Mesendoderm (in vitro differentiated cells): ENCODE measurements at regions not wholly inside any gene's neighbourhood (a gene's known extent, or its start where the extent isn't known, plus 50 kb on each side); places are given as distances from the start of the nearest gene placed in this dataset.

Source experiments
- DNase-seq: peaks from one replicate; pipeline ENCODE4 v3.0.0; 2013
- H2AK5ac ChIP-seq: 2 replicates; pipeline ENCODE4 v1.6.1; 2013; ENCODE audit warnings: low read length, inconsistent platforms
- H2BK120ac ChIP-seq: 2 replicates; pipeline ENCODE4 v1.6.1; 2013; ENCODE audit warnings: low read depth, mild to moderate bottlenecking, low read length, moderate library complexity, mixed read lengths
- H2BK15ac ChIP-seq: replicated peaks from 2 replicates; pipeline ENCODE4 v1.6.1; 2013; ENCODE audit warnings: low read depth, mild to moderate bottlenecking, moderate library complexity
- H2BK5ac ChIP-seq: 2 replicates; pipeline ENCODE4 v1.6.1; 2013; ENCODE audit warnings: low read length, inconsistent platforms
- H3K18ac ChIP-seq: 2 replicates; pipeline ENCODE4 v1.6.1; 2013; ENCODE audit warnings: mild to moderate bottlenecking, low read length, mixed read lengths
- H3K23ac ChIP-seq: one replicate; pipeline ENCODE4 v1.6.1; 2013; ENCODE audit warnings: low read length
- H3K27ac ChIP-seq: 2 replicates; pipeline ENCODE4 v1.5.1; 2013; ENCODE audit warnings: low read depth, mild to moderate bottlenecking, inconsistent platforms, low read length, moderate library complexity
- H3K27me3 ChIP-seq: 2 replicates; pipeline ENCODE4 v1.6.1; 2013; ENCODE audit warnings: low read length, control low read depth, mild to moderate bottlenecking, inconsistent platforms; ENCODE audit not compliant: insufficient read depth, poor library complexity
- H3K36me3 ChIP-seq: 2 replicates; pipeline ENCODE4 v1.6.1; 2013; ENCODE audit warnings: low read length, inconsistent platforms; ENCODE audit not compliant: control insufficient read depth, insufficient read depth
- H3K4ac ChIP-seq: one replicate; pipeline ENCODE4 v1.6.1; 2013; ENCODE audit warnings: low read depth, mild to moderate bottlenecking, low read length, moderate library complexity
- H3K4me1 ChIP-seq: 2 replicates; pipeline ENCODE4 v1.6.1; 2013; ENCODE audit warnings: low read depth, low read length, inconsistent platforms; ENCODE audit not compliant: control insufficient read depth
- H3K4me2 ChIP-seq: 2 replicates; pipeline ENCODE4 v1.6.1; 2013; ENCODE audit warnings: low read length
- H3K4me3 ChIP-seq: 2 replicates; pipeline ENCODE4 v1.5.1; 2013; ENCODE audit warnings: mild to moderate bottlenecking, low read length
- H3K56ac ChIP-seq: one replicate; pipeline ENCODE4 v1.6.1; 2013; ENCODE audit warnings: low read length
- H3K79me1 ChIP-seq: 2 replicates; pipeline ENCODE4 v1.6.1; 2013; ENCODE audit warnings: low read length, inconsistent platforms
- H3K79me2 ChIP-seq: 2 replicates; pipeline ENCODE4 v1.6.1; 2013; ENCODE audit warnings: mild to moderate bottlenecking, low read length; ENCODE audit not compliant: control insufficient read depth, insufficient read depth
- H3K9ac ChIP-seq: 2 replicates; pipeline ENCODE4 v1.6.1; 2013; ENCODE audit warnings: low read length, inconsistent platforms
- H4K5ac ChIP-seq: one replicate; pipeline ENCODE4 v1.6.1; 2013; ENCODE audit warnings: low read length
- H4K8ac ChIP-seq: one replicate; pipeline ENCODE4 v1.6.1; 2013; ENCODE audit warnings: low read depth, mild to moderate bottlenecking, control low read depth, low read length, moderate library complexity
- WGBS: extraction: QIAGEN DNeasy Blood & Tissue Kit; methylation state at CpG from one replicate; pipeline ENCODE4 v1.1.7; 2013; ENCODE audit warnings: low lambda C conversion rate, missing lambda C conversion rate; ENCODE audit not compliant: insufficient coverage; ENCODE audit errors: extremely low coverage; 5-methylcytosine and 5-hydroxymethylcytosine counted together

GRCh38 chr11:134646561-134646960 lies 234.5 kb upstream of the B3GAT1 start:
- no peak overlapping the region for H3K27ac ChIP-seq
- H3K4me3 ChIP-seq, result no peak overlapping the region
- H4K8ac ChIP-seq, result no peak overlapping the region
- no peaks in the 10 kb centered on the region for H3K4me1 ChIP-seq
- no peak overlapping the region for H2BK5ac ChIP-seq
- no peaks in the 10 kb centered on the region for H3K79me2 ChIP-seq
- H2BK120ac ChIP-seq, result no peak overlapping the region
- H3K27me3 ChIP-seq, result no peaks in the 10 kb centered on the region
- H3K23ac ChIP-seq, result no peak overlapping the region
- H3K79me1 ChIP-seq, result no peaks in the 10 kb centered on the region
- no peak overlapping the region for H2AK5ac ChIP-seq
- no peak overlapping the region for H3K18ac ChIP-seq
- no peak overlapping the region for H3K56ac ChIP-seq
- no peak overlapping the region for H2BK15ac ChIP-seq
- no peak overlapping the region for H3K9ac ChIP-seq
- no peaks in the 10 kb centered on the region for H3K36me3 ChIP-seq
- no peak overlapping the region for H3K4ac ChIP-seq
- no peak overlapping the region for H3K4me2 ChIP-seq
- no peak for DNase-seq
- no peak overlapping the region for H4K5ac ChIP-seq

- no peak overlapping the region for H3K23ac ChIP-seq
- no peaks in the 10 kb centered on the region for H3K4me1 ChIP-seq
- no peak overlapping the region for H3K56ac ChIP-seq
- H3K4ac ChIP-seq, result no peak overlapping the region
- H4K8ac ChIP-seq, result no peak overlapping the region
- no peak overlapping the region for H2AK5ac ChIP-seq
- no peaks in the 10 kb centered on the region for H3K79me2 ChIP-seq
- H2BK15ac ChIP-seq, result no peak overlapping the region
- no peak overlapping the region for H4K5ac ChIP-seq
- WGBS, result no CpG with 5 or more reads among the region's 5 CpGs
- no peak overlapping the region for H2BK5ac ChIP-seq
- H3K9ac ChIP-seq, result no peak overlapping the region
- H3K27me3 ChIP-seq, result no peaks in the 10 kb centered on the region
- no peaks in the 10 kb centered on the region for H3K79me1 ChIP-seq
- H3K4me3 ChIP-seq, result no peak overlapping the region
- no peaks in the 10 kb centered on the region for H3K36me3 ChIP-seq
- no peak overlapping the region for H2BK120ac ChIP-seq
- no peak overlapping the region for H3K27ac ChIP-seq
- DNase-seq, result no peak
- no peak overlapping the region for H3K4me2 ChIP-seq
- H3K18ac ChIP-seq, result no peak overlapping the region
These were observed 233.5 kb upstream of the B3GAT1 start for GRCh38 chr11:134645576-134645975.

GRCh38 chr11:134644476-134645456 lies 232.7 kb upstream of the B3GAT1 start:
- H4K5ac ChIP-seq, result no peak overlapping the region
- no peak overlapping the region for H3K56ac ChIP-seq
- H4K8ac ChIP-seq, result no peak overlapping the region
- H3K27me3 ChIP-seq, result no peaks in the 10 kb centered on the region
- no peak overlapping the region for H2BK5ac ChIP-seq
- H3K79me2 ChIP-seq, result no peaks in the 10 kb centered on the region
- H3K4me1 ChIP-seq, result no peaks in the 10 kb centered on the region
- no CpG with 5 or more reads among the region's 20 CpGs for WGBS
- no peak overlapping the region for H3K23ac ChIP-seq
- no peak for DNase-seq
- H2AK5ac ChIP-seq, result no peak overlapping the region
- no peaks in the 10 kb centered on the region for H3K79me1 ChIP-seq
- no peak overlapping the region for H2BK15ac ChIP-seq
- H3K36me3 ChIP-seq, result no peaks in the 10 kb centered on the region
- no peak overlapping the region for H3K4ac ChIP-seq
- H3K9ac ChIP-seq, result no peak overlapping the region
- no peak overlapping the region for H3K4me2 ChIP-seq
- no peak overlapping the region for H3K4me3 ChIP-seq
- H2BK120ac ChIP-seq, result no peak overlapping the region
- no peak overlapping the region for H3K27ac ChIP-seq
- no peak overlapping the region for H3K18ac ChIP-seq

GRCh38 chr11:134643115-134644012 lies 231.3 kb upstream of the B3GAT1 start:
- Histone ChIP-seq H3K18ac (no peak overlapping the region), H3K4me3 (no peak overlapping the region), H3K79me1 (no peaks in the 10 kb centered on the region), H3K4ac (no peak overlapping the region), H3K79me2 (no peaks in the 10 kb centered on the region), H3K4me2 (no peak overlapping the region), H2BK5ac (no peak overlapping the region), H3K27ac (no peak overlapping the region), H2BK120ac (no peak overlapping the region), H3K23ac (no peak overlapping the region), H3K56ac (no peak overlapping the region), H3K27me3 (no peaks in the 10 kb centered on the region), H2BK15ac (no peak overlapping the region), H4K5ac (no peak overlapping the region), H4K8ac (no peak overlapping the region), H3K36me3 (no peaks in the 10 kb centered on the region), H3K4me1 (no peaks in the 10 kb centered on the region), H3K9ac (no peak overlapping the region), H2AK5ac (no peak overlapping the region)
- no CpG with 5 or more reads among the region's 24 CpGs for WGBS
- no peak for DNase-seq

- H2BK120ac ChIP-seq, result no peak overlapping the region
- H3K27ac ChIP-seq, result no peak overlapping the region
These were observed 230.2 kb upstream of the B3GAT1 start for GRCh38 chr11:134642206-134642605.

More at GRCh38 chr11:134642206-134642605, 230.2 kb upstream of the B3GAT1 start:
- H3K4me3 ChIP-seq, result no peak overlapping the region
- no peak for DNase-seq
- H3K36me3 ChIP-seq, result no peaks in the 10 kb centered on the region
- H4K8ac ChIP-seq, result no peak overlapping the region
- H3K79me2 ChIP-seq, result no peaks in the 10 kb centered on the region
- H3K4me2 ChIP-seq, result no peak overlapping the region
- no peak overlapping the region for H3K23ac ChIP-seq
- no peak overlapping the region for H3K18ac ChIP-seq
- H3K9ac ChIP-seq, result no peak overlapping the region
- H3K4ac ChIP-seq, result no peak overlapping the region
- H2BK5ac ChIP-seq, result no peak overlapping the region
- H3K27me3 ChIP-seq, result no peaks in the 10 kb centered on the region
- no peaks in the 10 kb centered on the region for H3K79me1 ChIP-seq
- H3K4me1 ChIP-seq, result no peaks in the 10 kb centered on the region
- no CpG with 5 or more reads among the region's 3 CpGs for WGBS
- no peak overlapping the region for H2AK5ac ChIP-seq
- no peak overlapping the region for H3K56ac ChIP-seq
- no peak overlapping the region for H4K5ac ChIP-seq
- H2BK15ac ChIP-seq, result no peak overlapping the region
